Neural cell (in vitro differentiated cells): ENCODE measurements at regions not wholly inside any gene's neighbourhood (a gene's known extent, or its start where the extent isn't known, plus 50 kb on each side); places are given as distances from the start of the nearest gene placed in this dataset.

ENCODE experiments used
- H2AFZ ChIP-seq: fragments of 200-600, 300-800 bp; sonication (generic), shearing (Covaris generic); 2 replicates; pipeline ENCODE4 v1.6.0; 2014; ENCODE audit warnings: low read depth, mild to moderate bottlenecking, antibody characterized with exemption, low read length, moderate library complexity
- H3F3A ChIP-seq: fragments of 200-600 bp; shearing (Covaris generic); 2 replicates; pipeline ENCODE4 v1.6.1; 2016; ENCODE audit warnings: mild to moderate bottlenecking, moderate library complexity, mixed read lengths, antibody characterized with exemption, low read length; ENCODE audit not compliant: insufficient read depth, poor library complexity, severe bottlenecking
- H3K27ac ChIP-seq: fragments of 200-600, 300-800 bp; sonication (generic), shearing (Covaris generic); 2 replicates; pipeline ENCODE4 v1.5.1; 2014; ENCODE audit warnings: mild to moderate bottlenecking, low read length, moderate library complexity
- H3K27me3 ChIP-seq: fragments of 300-800, 200-600 bp; sonication (generic), shearing (Covaris generic); 2 replicates; pipeline ENCODE4 v1.6.0; 2014; ENCODE audit warnings: mild to moderate bottlenecking, low read depth, low read length, moderate library complexity; ENCODE audit not compliant: insufficient read depth
- H3K36me3 ChIP-seq: fragments of 300-800, 200-600 bp; sonication (generic), shearing (Covaris generic); 2 replicates; pipeline ENCODE4 v1.5.1; 2014; ENCODE audit warnings: mild to moderate bottlenecking, antibody characterized with exemption, low read length, moderate library complexity; ENCODE audit not compliant: insufficient read depth
- H3K4me2 ChIP-seq: fragments of 300-800, 200-600 bp; sonication (generic), shearing (Covaris generic); 2 replicates; pipeline ENCODE4 v1.6.0; 2014; ENCODE audit warnings: mild to moderate bottlenecking, low read length
- H3K4me3 ChIP-seq: fragments of 300-800, 200-600 bp; sonication (generic), shearing (Covaris generic); 2 replicates; pipeline ENCODE4 v1.5.1; 2014; ENCODE audit warnings: mild to moderate bottlenecking, low read length, moderate library complexity
- H3K79me2 ChIP-seq: fragments of 200-600 bp; shearing (Covaris generic); replicated peaks from 2 replicates; pipeline ENCODE4 v1.6.0; 2014; ENCODE audit warnings: mild to moderate bottlenecking, low read length, moderate library complexity; ENCODE audit not compliant: insufficient read depth
- H3K9ac ChIP-seq: fragments of 300-800, 200-600 bp; sonication (generic), shearing (Covaris generic); 2 replicates; pipeline ENCODE4 v1.6.1; 2016; ENCODE audit warnings: mild to moderate bottlenecking, low read length, mixed read lengths
- H3K9me2 ChIP-seq: fragments of 200-600 bp; shearing (Covaris generic); 2 replicates; pipeline ENCODE4 v1.6.1; 2016; ENCODE audit warnings: mild to moderate bottlenecking, low read length, mixed read lengths; ENCODE audit not compliant: insufficient read depth
- H3K9me3 ChIP-seq: fragments of 200-600, 300-800 bp; sonication (generic), shearing (Covaris generic); 2 replicates; pipeline ENCODE4 v1.6.1; 2016; ENCODE audit warnings: mild to moderate bottlenecking, mixed run types, low read length, moderate library complexity, mixed read lengths
- H4K20me1 ChIP-seq: fragments of 200-600 bp; shearing (Covaris generic); 2 replicates; pipeline ENCODE4 v1.6.1; 2016; ENCODE audit warnings: mild to moderate bottlenecking, mixed run types; ENCODE audit not compliant: insufficient read depth
- CTCF ChIP-seq: fragments of 450-650 bp; IDR thresholded peaks from 2 replicates; pipeline ENCODE4 v1.5.1; 2014; ENCODE audit warnings: antibody characterized with exemption, mild to moderate bottlenecking, moderate library complexity; ENCODE audit not compliant: poor library complexity, severe bottlenecking
- EP300 ChIP-seq: fragments of 450-650 bp; conservative IDR thresholded peaks from 2 replicates; pipeline ENCODE4 v1.6.1; 2014; ENCODE audit warnings: antibody characterized with exemption, mild to moderate bottlenecking, moderate library complexity; ENCODE audit not compliant: poor library complexity, severe bottlenecking
- EZH2 ChIP-seq: fragments of 200-600, 300-800 bp; shearing (Covaris generic), sonication (generic); IDR thresholded peaks from 2 replicates; pipeline ENCODE4 v1.6.1; 2014; ENCODE audit warnings: antibody characterized with exemption, low read length, borderline replicate concordance, mild to moderate bottlenecking; ENCODE audit not compliant: insufficient read depth, poor library complexity, severe bottlenecking
- MXI1 ChIP-seq: fragments of 450-650 bp; conservative IDR thresholded peaks from 2 replicates; pipeline ENCODE4 v1.6.1; 2014; ENCODE audit warnings: antibody characterized with exemption, mild to moderate bottlenecking; ENCODE audit not compliant: poor library complexity, severe bottlenecking
- POLR2AphosphoS5 ChIP-seq: IDR thresholded peaks from 2 replicates; pipeline ENCODE4 v1.6.1; 2012
- RAD21 ChIP-seq: fragments of 450-650 bp; conservative IDR thresholded peaks from 2 replicates; pipeline ENCODE4 v1.6.1; 2014; ENCODE audit warnings: antibody characterized with exemption, mild to moderate bottlenecking, moderate library complexity
- REST ChIP-seq: IDR thresholded peaks from 2 replicates; pipeline ENCODE4 v1.6.1; 2012; ENCODE audit warnings: borderline replicate concordance
- SMC3 ChIP-seq: fragments of 450-650 bp; conservative IDR thresholded peaks from 2 replicates; pipeline ENCODE4 v1.6.1; 2014; ENCODE audit warnings: antibody characterized with exemption, mild to moderate bottlenecking, moderate library complexity; ENCODE audit not compliant: poor library complexity
- TAF1 ChIP-seq: IDR thresholded peaks from 2 replicates; pipeline ENCODE4 v1.6.1; 2012; ENCODE audit warnings: low read depth

GRCh38 chr16:5903153-5903552, 805.6 kb upstream of the EEF2KMT start:
- Histone ChIP-seq H4K20me1 (no peaks in the 10 kb centered on the region), H3K9ac (no peak overlapping the region), H3K9me2 (no peaks in the 10 kb centered on the region), H3K27me3 (no peaks in the 10 kb centered on the region), H3K4me3 (no peak overlapping the region), H3K79me2 (no peaks in the 10 kb centered on the region), H3K36me3 (no peaks in the 10 kb centered on the region), H3K27ac (no peak overlapping the region), H3K4me2 (no peak overlapping the region), H3K9me3 (no peaks in the 10 kb centered on the region), H3F3A (no peaks in the 10 kb centered on the region), H2AFZ (no peak overlapping the region)
- TF ChIP-seq SMC3 (no peak), TAF1 (no peak), RAD21 (no peak), EP300 (peak; percentile 13), CTCF (no peak), REST (no peak), MXI1 (no peak), POLR2AphosphoS5 (peak; percentile 51), EZH2 (no peak)

GRCh38 chr16:5900046-5900445, 802.5 kb upstream of the EEF2KMT start:
- Histone ChIP-seq H3K27me3 (no peaks in the 10 kb centered on the region), H2AFZ (no peak overlapping the region), H3K9ac (no peak overlapping the region), H3K9me3 (no peaks in the 10 kb centered on the region), H4K20me1 (no peaks in the 10 kb centered on the region), H3K9me2 (no peaks in the 10 kb centered on the region), H3K4me2 (no peak overlapping the region), H3K79me2 (no peaks in the 10 kb centered on the region), H3K4me3 (no peak overlapping the region), H3F3A (no peaks in the 10 kb centered on the region), H3K27ac (no peak overlapping the region), H3K36me3 (no peaks in the 10 kb centered on the region)
- TF ChIP-seq REST (no peak), CTCF (no peak), TAF1 (no peak), POLR2AphosphoS5 (no peak)
